Endothelial cell of umbilical vein (primary cell): ENCODE measurements at regions not wholly inside any gene's neighbourhood (a gene's known extent, or its start where the extent isn't known, plus 50 kb on each side); places are given as distances from the start of the nearest gene placed in this dataset.

ENCODE experiments used
- BruUV-seq: library from RNA; stranded (reverse); fragments of 400-500 nt; replicated peaks from 2 replicates; lab custom pipeline; 2021; lab: Mats Ljungman, UMichigan
- CTCF ChIA-PET: fragments of 300-600, 350-600 bp; sonication (Branson Sonifier 250); formaldehyde crosslinking; loops from one replicate; lab custom pipeline; 2021; ENCODE audit warnings: antibody characterized with exemption, inconsistent platforms; lab: Charles Lee
- POLR2A ChIA-PET: fragments of 300-600, 350-600 bp; sonication (Branson Sonifier 250); formaldehyde crosslinking; loops from one replicate; lab custom pipeline; 2021; ENCODE audit warnings: antibody characterized with exemption, inconsistent platforms; lab: Charles Lee
- DNase-seq: peaks from one replicate; pipeline ENCODE4 v3.0.0-alpha.2; 2011; ENCODE audit warnings: low read depth, low spot score
- FAIRE-seq: peaks from 2 replicates; lab custom pipeline; 2011; peaks lifted over from hg19 to GRCh38; lab: Jason Lieb, UNC
- H2AFZ ChIP-seq: 2 replicates; pipeline ENCODE4 v1.6.0; 2012; ENCODE audit warnings: low read depth, low read length, control low read depth, inconsistent platforms
- H3K27ac ChIP-seq: 2 replicates; pipeline ENCODE4 v1.5.1; 2011; ENCODE audit warnings: low read depth, mild to moderate bottlenecking, control low read depth, low read length, moderate library complexity; ENCODE audit not compliant: insufficient read depth
- H3K27me3 ChIP-seq, 2 experiments: 2 replicates each; pipeline versions ENCODE4 v1.6.0 to v1.6.1; 2011; ENCODE audit warnings: low read length in 2 of 2, mixed read lengths in 1 of 2; ENCODE audit not compliant: control insufficient read depth in 2 of 2, insufficient read depth in 2 of 2
- H3K36me3 ChIP-seq, 2 experiments: 2 replicates in 1 of 2; 3 replicates in 1 of 2; pipeline ENCODE4 v1.5.1; 2011; ENCODE audit warnings: low read length in 2 of 2, mild to moderate bottlenecking in 1 of 2, moderate library complexity in 1 of 2; ENCODE audit not compliant: control insufficient read depth in 2 of 2, insufficient read depth in 2 of 2; ENCODE audit errors: extremely low read depth in 1 of 2
- H3K4me1 ChIP-seq: 3 replicates; pipeline ENCODE4 v1.5.1; 2011; ENCODE audit warnings: mild to moderate bottlenecking, low read length; ENCODE audit not compliant: control insufficient read depth, insufficient read depth; ENCODE audit errors: extremely low read depth
- H3K4me2 ChIP-seq: 2 replicates; pipeline ENCODE4 v1.6.1; 2011; ENCODE audit warnings: low read length, control low read depth, mixed read lengths; ENCODE audit not compliant: insufficient read depth
- H3K4me3 ChIP-seq, 3 experiments: fragments of 200-600 bp in 1 of 3; sonication (generic), shearing (Covaris generic) in 1 of 3; replicated peaks in 1 of 3; 2 replicates each; pipeline ENCODE4 v1.5.1; 2011 to 2016; ENCODE audit warnings: control low read depth in 3 of 3, low read length in 3 of 3, mild to moderate bottlenecking in 2 of 3, inconsistent platforms in 1 of 3, low read depth in 1 of 3, moderate library complexity in 1 of 3; ENCODE audit not compliant: insufficient read depth in 1 of 3
- H3K79me2 ChIP-seq: 2 replicates; pipeline ENCODE4 v1.6.0; 2012; ENCODE audit warnings: low read length, inconsistent platforms; ENCODE audit not compliant: control insufficient read depth, insufficient read depth
- H3K9ac ChIP-seq: replicated peaks from 2 replicates; pipeline ENCODE3; 2011; ENCODE audit warnings: low read length, control low read depth; ENCODE audit not compliant: insufficient read depth; ENCODE audit errors: extremely low read depth
- H3K9me1 ChIP-seq: replicated peaks from 3 replicates; pipeline ENCODE4 v1.6.0; 2011; ENCODE audit warnings: mild to moderate bottlenecking, low read length; ENCODE audit not compliant: control insufficient read depth, insufficient read depth; ENCODE audit errors: extremely low read depth
- H3K9me3 ChIP-seq: replicated peaks from 2 replicates; pipeline ENCODE4 v1.5.1; 2012; ENCODE audit warnings: low read length, inconsistent platforms; ENCODE audit not compliant: control insufficient read depth, insufficient read depth
- H4K20me1 ChIP-seq: replicated peaks from 2 replicates; pipeline ENCODE3; 2011; ENCODE audit warnings: mild to moderate bottlenecking, low read length; ENCODE audit not compliant: control insufficient read depth, insufficient read depth; ENCODE audit errors: extremely low read depth
- EZH2 ChIP-seq: IDR thresholded peaks from 2 replicates; pipeline ENCODE4 v1.6.1; 2012; ENCODE audit warnings: borderline replicate concordance, low read depth, mild to moderate bottlenecking, moderate library complexity, low read length, inconsistent platforms; ENCODE audit not compliant: severe bottlenecking
- FOS ChIP-seq: IDR thresholded peaks from 2 replicates; pipeline ENCODE4 v1.6.1; 2011; ENCODE audit warnings: mild to moderate bottlenecking, low read length, moderate library complexity, borderline replicate concordance; ENCODE audit not compliant: insufficient read depth
- GATA2 ChIP-seq: IDR thresholded peaks from 2 replicates; pipeline ENCODE4 v1.7.0; 2011; ENCODE audit warnings: low read depth, mild to moderate bottlenecking, moderate library complexity, mixed read lengths, low read length; ENCODE audit not compliant: insufficient read length, insufficient read depth
- JUN ChIP-seq: IDR thresholded peaks from 2 replicates; pipeline ENCODE4 v1.6.1; 2011; ENCODE audit warnings: borderline replicate concordance, low read depth; ENCODE audit not compliant: insufficient read length, insufficient read depth
- MAX ChIP-seq: IDR thresholded peaks from 2 replicates; pipeline ENCODE4 v1.6.1; 2011; ENCODE audit not compliant: insufficient read depth, insufficient read length
- POLR2A ChIP-seq: IDR thresholded peaks from 2 replicates; pipeline ENCODE4 v1.6.1; 2012; ENCODE audit warnings: low read depth, mild to moderate bottlenecking, control low read depth, low read length
- dilution Hi-C: fragments of 300-500 bp; cut with MboI; formaldehyde crosslinking; loops from one replicate; pipeline ENCODE4 v1.15.0; 2019; ENCODE audit warnings: low sequenced_read_pairs; ENCODE audit not compliant: extremely low pct_ligation_motif_present
- intact Hi-C: fragments of 100-400 bp; cut with micrococcal nuclease; formaldehyde crosslinking; loops from one replicate; pipeline ENCODE4 v1.10.0; 2022
- TF ChIP-seq, protein P1 (sequence below), 2 donors: IDR thresholded peaks; 1 replicate in 1 of 2; 2 replicates in 1 of 2; pipeline ENCODE4 v1.5.1; 2011; ENCODE audit warnings: low read length in 2 of 2, mild to moderate bottlenecking in 2 of 2, moderate library complexity in 2 of 2, control low read depth in 1 of 2, inconsistent platforms in 1 of 2, low read depth in 1 of 2; ENCODE audit not compliant: insufficient read depth in 1 of 2; ENCODE audit errors: extremely low read depth in 1 of 2

DNA sequence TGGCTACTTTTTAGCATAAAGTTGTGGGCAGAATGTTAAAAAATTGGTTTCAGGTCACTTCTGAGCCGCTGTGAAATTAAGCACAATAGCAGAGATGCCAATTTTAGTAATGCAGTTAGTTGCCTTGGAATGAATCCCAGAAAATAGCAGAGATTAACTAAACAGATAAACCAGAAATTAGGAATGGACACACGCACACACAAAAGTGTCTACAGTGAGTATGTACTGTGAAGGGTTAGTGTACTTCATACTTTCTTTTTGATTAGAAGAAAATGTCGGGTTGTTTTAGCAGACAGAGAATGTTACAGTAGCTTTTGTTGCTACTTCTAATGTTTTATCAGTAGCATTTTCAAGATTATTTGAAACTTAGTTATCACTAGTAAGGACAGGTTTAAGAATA lies 106.7 kb downstream of the LEPR start:
- Histone ChIP-seq H3K27ac (peak overlapping the region; percentile 48), H2AFZ (peak overlapping the region; percentile 10), H3K9ac (peak overlapping the region; percentile 38), H3K9me1 (no peaks in the 10 kb centered on the region), H3K36me3 (no peaks in the 10 kb centered on the region), H3K4me1 (peaks cover 27% of the 10 kb centered on the region), H4K20me1 (no peaks in the 10 kb centered on the region), H3K4me2 (peak overlapping the region; percentile 79), H3K4me3 (peak overlapping the region in 2 of 3 experiments; percentile 21 to 55), H3K27me3 (no peaks in the 10 kb centered on the region), H3K9me3 (no peaks in the 10 kb centered on the region), H3K79me2 (no peaks in the 10 kb centered on the region)
- dilution Hi-C loops (no loop called here), intact Hi-C loops (loop anchor here (1.0 to 5.0 kb wide), 6 partner anchors 14 to 465 kb away; partner anchors contain the start of genes LEPR and LEPROT)
- CTCF ChIA-PET, result interaction anchor here (0.7 to 1.0 kb wide), 4 partner anchors 9 to 291 kb away, joined by 3 to 5 read pairs (median 3); no protein-coding TSS in a partner anchor
- DNase-seq (peak; percentile 90), FAIRE-seq (peak; percentile 86)
- TF ChIP-seq FOS (no peak), EZH2 (no peak), POLR2A (no peak), GATA2 (peak; percentile 93), MAX (no peak), JUN (peak; percentile 18)
- TF ChIP-seq, protein P1, sequence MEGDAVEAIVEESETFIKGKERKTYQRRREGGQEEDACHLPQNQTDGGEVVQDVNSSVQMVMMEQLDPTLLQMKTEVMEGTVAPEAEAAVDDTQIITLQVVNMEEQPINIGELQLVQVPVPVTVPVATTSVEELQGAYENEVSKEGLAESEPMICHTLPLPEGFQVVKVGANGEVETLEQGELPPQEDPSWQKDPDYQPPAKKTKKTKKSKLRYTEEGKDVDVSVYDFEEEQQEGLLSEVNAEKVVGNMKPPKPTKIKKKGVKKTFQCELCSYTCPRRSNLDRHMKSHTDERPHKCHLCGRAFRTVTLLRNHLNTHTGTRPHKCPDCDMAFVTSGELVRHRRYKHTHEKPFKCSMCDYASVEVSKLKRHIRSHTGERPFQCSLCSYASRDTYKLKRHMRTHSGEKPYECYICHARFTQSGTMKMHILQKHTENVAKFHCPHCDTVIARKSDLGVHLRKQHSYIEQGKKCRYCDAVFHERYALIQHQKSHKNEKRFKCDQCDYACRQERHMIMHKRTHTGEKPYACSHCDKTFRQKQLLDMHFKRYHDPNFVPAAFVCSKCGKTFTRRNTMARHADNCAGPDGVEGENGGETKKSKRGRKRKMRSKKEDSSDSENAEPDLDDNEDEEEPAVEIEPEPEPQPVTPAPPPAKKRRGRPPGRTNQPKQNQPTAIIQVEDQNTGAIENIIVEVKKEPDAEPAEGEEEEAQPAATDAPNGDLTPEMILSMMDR (IDR thresholded peaks at IDR 0.05; ENCODE audit: extremely low read depth in 1 of 2, insufficient read depth in 1 of 2, low read depth in 1 of 2, low read length in 2 of 2), result no peak
- no TSS peak for BruUV-seq
- POLR2A ChIA-PET, result no interaction called here
